ENCODE measurements at regions not wholly inside any gene's neighbourhood (a gene's known extent, or its start where the extent isn't known, plus 50 kb on each side); places are given as distances from the start of the nearest gene placed in this dataset.
"Not testable (repeated sequence)": the region's sequence is repeated elsewhere in the genome, so short reads cannot be mapped to it uniquely, and the experiment has no call there.

DNA sequence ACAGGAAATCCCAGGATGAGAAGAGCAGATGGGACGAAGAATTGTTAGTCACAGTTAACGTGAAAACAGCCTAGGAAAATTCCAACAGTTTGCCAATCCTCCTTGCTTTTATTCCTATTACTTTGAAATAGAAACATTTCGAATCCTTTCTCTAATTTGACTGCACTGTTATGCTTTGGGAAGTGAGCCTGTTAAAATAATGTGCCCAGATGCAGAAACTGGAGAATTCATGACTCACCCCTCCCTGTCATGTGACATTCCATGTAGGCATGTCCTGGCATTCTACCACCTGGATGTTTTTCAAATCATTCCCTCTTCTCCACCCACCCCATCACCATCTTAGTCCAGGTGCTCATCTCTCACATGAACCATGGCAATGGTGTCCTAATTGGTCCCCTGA is 107.3 kb downstream of the MINAR1 start:
- no peak for DNase-seq (ENCODE audit: low read depth)

DNA sequence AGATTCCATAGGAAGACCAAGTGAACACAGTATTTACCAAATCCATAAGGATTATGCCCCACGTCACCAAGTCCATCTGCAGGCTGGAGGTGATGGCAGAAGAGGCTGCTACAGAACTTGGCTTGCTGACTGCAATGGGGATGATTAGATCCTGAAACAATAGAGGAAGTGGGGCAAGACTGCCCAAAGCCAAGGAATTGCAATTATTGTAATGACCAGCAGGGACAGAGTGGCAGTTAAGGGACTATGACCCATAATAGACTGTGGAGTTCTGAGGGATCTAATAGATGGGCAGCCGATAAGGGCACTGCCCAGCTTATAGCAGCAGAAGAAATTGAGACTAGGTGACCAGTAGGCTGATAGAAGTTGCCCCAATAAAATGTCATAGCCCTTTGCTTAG is 108.4 kb downstream of the MINAR1 start:
- DNase-seq (ENCODE audit: low read depth) = no peak

DNA sequence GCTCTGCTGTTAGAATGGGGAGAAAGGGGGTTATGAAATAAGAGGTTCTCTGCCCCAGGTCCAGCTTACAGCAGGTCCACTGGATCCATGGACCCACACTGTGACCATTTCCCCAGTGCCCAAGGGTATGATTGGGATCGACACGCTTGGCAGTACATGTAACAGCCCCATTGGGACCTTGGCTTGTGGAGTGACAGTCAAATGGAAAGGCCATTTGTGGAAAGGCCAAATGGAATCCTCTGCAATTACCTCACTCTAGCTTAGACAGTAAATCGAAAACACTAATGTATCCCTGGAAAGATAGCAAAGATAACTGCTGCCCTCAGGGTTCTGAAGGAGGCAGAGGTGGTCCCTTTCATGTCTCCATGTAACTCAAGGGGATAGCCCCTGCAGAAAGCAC is 109.1 kb downstream of the MINAR1 start:
- DNase-seq (ENCODE audit: low read depth) = no peak

DNA sequence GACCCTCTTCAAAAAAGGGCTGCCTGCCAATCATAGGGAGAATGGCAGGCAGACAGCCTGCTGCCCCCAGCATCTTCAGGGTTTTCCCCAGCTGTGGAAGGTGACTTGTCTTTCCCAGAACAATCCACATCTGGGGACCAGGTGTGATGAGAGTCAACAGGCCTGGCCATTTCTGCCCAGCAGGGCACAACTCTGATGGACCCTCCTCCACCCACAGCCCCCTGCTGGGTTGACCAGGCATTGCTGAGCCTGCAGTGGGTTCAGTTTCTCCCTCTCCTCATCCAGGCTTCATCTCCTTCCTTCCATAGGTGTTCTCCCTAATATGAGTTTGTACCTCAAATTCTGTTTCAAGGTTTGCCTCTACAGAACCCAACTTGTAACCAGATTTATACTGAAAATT is 111.0 kb downstream of the MINAR1 start:
- DNase-seq (ENCODE audit: low read depth) = no peak

DNA sequence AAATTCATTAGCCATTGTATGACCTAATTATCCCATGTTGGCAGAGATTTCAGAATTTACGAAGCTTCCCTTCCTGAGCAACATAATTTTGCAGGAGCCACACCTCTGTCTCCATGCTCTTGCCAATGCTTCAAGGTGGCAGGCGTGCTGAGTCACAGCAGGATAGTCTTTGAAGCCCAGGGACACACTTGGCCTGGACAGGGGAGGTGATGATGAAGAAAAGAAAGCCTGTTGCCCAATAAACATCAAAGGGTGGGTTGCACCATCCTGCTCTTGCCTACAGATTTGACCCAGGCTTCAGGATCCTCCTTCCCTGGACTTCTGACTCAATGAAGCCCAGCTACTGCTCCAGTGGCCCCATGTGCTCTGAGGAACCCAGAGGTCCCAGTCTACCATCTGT is 117.1 kb downstream of the MINAR1 start:
- DNase-seq (ENCODE audit: low read depth) = no peak

DNA sequence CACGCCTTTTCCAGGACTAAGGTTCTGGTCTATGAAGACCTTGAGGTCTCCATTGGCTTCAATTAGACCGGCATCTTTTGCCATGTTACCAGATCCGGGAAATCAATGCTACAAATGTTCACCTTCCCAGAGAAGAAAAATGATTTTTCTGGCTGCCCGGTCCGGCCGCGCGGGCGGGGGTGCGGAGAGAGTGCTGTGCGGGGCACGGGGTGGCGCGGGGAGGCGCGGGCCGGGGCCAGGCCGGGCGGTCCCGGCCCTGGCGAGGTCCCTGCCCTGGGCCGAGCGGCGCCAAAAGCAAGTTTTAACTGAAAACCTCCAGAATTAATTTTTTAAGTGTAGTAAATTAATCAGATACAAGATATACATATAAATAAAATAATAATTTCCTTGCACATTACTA is 128.2 kb downstream of the MINAR1 start:
- no peak for DNase-seq (ENCODE audit: low read depth)

DNA sequence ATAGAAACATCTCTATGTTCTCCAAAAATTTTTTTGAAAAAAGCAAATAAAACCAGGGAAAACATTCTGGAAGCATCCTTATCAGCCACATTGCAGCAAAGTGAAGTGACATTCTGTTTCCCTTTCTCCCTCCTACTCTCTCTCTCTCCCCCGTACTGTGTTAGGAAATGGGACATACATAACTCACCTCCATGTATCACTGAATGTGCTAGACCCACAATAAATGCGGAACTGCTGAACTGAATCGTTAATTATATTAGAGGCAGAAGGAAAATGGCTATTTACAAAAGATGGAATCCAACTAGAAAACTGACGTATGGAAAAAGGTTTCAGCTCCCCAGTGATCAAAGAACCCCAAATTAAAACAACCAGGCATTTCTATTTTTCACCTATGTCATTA is 129.8 kb downstream of the MINAR1 start:
- no peak for DNase-seq (ENCODE audit: low read depth)

DNA sequence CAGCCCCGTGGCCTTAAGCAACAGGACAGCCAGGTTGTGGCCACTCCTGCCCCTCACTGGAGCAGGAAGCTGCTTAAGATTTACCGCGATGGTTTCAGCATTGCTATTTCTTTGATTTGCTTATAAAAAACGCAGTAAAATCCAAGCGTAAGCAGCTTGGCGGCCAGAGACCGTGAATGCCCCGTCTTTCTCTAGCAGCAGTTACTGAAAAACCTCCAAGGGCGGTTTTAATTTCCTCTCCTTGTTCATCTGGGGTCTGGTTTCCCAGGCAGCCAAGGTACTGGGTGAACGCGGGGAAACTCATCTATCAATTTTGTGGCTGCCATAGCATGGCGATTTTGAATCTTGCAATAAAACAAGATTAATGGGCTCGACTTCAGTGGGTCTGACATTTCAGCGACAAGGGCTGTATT is 130.3 kb downstream of the MINAR1 start:
- no peak for DNase-seq (ENCODE audit: low read depth)

DNA sequence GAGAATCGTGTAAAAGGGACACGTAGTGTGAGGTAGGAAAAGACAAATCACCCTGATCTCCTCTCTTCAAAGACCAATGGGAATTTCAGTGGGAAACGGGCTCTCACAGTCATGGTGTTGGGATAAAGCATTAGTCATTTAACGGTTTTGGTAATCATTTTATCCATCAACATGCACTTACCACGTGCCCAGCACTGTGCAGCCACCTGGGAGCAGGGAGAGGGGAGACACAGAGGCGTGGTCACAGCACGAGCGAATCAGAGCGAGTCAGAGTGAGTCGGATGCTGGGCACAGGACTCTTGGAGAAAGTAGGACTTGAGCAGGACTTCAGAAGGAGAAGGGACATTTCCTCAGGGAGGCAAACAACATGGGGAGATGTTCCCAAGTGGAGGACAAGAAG is 130.8 kb downstream of the MINAR1 start:
- DNase-seq (ENCODE audit: low read depth) = no peak

DNA sequence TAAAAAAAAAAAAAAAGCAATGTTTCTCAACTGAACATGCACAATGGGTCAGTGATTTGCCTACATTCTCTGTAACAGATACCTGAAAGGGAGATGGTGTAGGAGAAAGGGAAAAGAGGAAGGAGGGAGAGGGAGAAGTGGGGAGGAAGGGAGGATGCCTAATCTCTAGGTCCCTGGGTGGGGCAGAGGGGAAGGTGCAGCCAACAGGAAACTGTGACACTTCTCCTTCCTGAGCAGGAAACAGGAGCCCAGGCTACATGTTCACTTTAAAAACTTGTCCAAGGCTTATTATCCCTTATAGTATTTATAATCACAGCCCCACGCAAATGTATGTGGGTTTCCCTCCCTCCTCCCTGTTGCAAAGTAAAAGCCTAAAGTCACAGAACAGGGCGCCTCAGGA is 137.9 kb downstream of the MINAR1 start:
- no peak for DNase-seq (ENCODE audit: low read depth)

DNA sequence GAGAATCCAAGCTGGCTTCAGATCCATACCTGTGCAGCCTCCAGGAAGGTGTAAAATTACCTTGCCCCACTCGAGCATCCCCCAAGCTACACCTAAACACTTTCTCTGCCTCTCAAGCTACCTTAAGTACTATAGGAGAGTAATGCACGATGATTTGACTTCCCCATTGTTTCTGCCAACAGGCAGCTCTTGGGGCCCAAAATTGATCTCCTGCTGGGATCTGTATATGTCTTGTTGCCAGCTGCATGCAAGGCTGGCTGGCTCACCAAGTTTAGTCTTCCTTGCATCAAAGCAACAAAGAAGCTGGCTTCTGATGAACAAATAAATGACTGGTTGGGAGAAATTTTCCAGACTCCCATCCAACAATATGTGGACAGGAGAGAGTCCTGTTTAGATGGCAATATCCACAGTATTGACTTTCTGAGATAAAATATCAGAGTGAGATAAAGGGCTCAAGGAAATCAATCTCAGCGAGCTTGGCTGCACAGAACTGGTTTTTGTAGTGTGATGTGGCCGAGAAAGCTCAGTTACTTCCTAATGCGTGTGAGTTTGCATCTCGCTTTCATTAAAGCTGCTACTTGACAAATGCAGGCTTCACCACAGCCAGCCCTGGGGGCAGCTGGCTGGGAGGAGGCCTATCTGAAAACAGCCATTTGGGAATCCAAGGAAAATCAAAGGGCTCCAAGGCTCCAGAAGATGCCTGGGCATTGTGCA is 140.7 kb downstream of the MINAR1 start:
- DNase-seq (ENCODE audit: low read depth) = no peak

DNA sequence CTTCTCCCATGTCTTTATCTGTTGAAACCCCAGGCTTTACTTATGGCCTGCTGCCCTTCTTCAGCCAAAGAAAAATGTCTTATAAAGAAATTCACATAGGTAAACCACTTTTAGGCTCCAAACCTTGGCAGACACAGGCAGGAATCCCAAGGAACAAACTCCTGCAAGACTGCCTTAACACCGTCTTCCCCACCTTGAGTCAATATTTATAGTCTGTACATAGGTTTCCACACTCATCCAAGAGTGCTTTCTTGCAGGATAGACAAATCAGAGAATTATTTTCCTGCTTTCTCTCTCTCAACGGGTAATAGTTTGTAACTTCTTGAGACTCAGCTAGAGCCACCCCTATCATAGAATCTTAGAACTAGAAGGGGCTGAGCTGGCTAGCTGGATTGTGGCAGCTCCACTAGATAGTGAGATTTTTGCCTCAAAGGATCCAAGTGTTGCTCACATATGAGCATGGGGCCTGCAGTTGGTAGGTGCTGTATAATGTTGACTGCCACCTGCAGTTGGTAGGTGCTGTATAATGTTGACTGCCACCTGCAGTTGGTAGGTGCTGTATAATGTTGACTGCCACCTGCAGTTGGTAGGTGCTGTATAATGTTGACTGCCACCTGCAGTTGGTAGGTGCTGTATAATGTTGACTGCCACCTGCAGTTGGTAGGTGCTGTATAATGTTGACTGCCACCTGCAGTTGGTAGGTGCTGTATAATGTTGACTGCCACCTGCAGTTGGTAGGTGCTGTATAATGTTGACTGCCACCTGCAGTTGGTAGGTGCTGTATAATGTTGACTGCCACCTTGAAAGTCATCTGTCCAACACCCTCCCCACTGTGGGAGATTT is 142.5 kb downstream of the MINAR1 start:
- DNase-seq (ENCODE audit: low read depth) = not testable (repeated sequence)

DNA sequence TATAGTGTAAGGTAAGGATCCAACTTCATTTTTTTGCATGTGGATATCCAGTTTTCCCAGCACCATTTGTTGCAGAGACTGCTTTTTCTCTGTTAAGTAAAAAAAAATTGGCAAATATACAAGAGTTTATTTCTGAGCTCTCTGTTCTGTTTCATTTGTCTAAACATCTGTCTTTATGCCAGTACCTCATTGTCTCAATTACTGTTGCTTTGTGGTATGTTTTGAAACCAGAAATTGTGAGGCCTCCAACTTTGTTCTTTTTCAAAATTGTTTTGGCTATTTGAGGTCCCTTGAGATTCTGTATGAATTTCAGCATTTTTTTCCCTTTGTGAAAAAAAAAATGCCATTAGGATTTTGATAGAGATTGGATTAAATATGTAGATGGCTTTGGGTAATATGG is 150.5 kb downstream of the MINAR1 start:
- no peak for DNase-seq (ENCODE audit: low read depth)

DNA sequence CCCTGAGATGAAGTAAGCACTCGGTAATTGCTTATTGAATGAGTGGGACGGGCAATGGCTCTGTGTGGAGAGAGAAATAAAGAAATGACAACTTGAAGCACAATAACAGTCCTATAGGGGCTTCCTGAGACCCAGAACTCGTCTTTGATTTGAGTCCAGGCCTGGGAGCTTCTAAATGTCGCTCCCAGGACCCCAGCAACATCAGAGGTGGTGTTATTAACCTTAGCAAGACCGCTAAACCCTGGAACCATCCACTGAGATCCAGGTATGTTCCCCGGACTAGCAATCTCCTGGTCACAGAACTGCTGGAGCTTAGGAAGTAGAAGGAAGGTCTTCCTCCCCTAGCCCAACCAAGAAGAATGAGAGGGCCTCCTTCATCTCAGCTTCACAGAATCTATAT is 160.0 kb downstream of the MINAR1 start:
- no peak for DNase-seq (ENCODE audit: low read depth)

DNA sequence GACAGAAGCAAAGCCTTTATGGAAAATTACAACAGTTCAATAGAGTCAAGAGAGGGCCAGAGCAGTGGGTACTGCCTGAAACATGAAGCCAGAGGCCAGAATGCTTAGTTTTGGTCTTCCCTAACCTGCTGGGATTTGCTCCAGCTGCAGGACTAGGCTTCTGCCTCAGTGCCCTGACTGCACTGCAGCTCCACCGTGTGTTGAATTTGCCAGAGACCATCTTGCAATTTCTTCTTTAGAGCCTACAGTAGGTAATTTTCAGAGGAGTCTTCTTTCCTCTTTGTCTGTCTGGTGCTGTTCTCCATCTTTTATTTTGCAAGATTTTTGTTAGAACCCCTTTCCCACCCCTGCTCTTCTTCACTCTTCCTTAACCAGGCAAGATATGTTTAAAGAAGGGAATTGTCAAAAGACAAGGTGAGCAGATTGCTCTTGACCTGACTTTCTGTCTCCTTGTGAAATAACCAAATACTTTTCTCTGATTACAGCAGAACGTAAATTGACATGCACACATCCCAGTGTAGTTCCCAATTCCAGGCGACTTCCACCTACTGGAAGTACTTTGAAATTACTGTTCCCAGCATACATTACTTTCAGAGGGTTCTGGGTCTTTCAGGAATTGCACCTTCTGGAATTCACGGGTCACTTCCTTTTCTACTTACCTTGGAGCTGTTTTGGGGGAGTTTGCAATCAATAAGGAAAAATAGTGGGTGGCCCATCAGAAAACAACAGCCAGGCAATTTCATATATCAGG is 161.2 kb downstream of the MINAR1 start:
- peak; percentile 12 for DNase-seq (ENCODE audit: low read depth)

DNA sequence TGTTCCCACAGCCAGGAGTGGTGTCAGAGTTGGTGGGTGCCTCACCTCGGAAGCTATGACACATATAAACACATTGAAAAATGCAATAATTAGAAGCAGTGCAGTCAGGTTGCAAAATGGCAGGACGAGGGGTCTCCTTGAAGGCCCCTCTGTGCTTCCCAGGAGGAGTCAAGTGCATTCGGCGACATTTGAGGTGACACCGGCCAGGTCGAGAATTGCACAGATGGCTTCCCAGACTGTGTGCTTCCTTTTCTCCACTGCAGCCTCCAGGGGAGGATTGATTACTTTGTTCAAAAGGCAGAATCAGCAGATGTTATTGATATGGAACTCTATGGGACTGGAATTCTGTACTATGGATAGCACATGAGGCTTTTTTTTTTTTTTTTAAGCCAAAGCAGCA is 163.2 kb downstream of the MINAR1 start:
- DNase-seq (ENCODE audit: low read depth) = no peak

DNA sequence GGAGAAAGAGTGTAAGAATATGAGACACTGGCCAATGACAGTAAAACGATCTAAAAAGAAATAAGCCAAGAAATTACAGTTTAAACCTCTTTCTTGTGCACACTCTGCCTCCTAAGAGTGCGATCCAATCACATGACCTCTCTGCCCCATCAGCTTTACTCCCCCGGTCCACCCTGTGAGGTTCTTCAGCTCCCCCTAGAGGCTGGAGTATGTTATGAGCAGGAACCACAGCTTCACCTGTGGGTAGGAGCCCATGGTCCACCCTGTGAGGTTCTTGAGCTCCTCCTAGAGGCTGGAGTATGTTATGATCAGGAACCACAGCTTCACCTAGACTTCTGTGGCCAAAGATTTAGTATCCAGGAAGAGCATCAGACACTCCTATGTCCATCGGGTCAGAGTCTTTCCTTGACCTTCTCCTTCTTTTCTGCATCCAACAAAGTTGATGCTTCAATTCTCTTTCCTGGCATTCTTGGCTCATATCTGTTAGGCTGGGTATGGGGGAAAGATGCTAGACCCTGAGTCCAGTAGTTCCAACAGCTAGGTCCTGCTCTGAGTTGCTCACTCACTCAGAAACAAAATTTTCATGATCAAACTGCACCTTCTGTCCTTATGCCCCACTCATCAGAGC is 164.0 kb downstream of the MINAR1 start:
- peak; percentile 77 for DNase-seq (ENCODE audit: low read depth)

DNA sequence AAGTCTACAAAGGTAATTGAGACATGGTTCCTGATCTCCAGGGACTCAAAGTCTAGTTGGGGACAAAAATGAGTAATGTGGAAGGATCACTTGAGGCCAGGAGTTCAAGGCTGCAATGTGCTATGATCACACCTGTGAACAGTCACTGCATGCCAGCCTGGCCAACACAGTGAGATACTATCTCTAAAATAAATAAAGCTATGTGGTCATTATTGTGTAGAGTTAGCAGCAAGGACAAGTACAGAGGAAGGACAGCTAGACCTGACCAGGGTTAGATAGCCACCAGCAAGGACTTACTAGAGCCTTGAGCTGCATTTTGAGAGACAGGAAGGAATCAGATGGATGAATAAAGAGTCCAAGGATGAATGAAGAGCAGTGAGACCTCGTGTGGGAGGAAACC is 166.5 kb downstream of the MINAR1 start:
- DNase-seq (ENCODE audit: low read depth) = no peak

DNA sequence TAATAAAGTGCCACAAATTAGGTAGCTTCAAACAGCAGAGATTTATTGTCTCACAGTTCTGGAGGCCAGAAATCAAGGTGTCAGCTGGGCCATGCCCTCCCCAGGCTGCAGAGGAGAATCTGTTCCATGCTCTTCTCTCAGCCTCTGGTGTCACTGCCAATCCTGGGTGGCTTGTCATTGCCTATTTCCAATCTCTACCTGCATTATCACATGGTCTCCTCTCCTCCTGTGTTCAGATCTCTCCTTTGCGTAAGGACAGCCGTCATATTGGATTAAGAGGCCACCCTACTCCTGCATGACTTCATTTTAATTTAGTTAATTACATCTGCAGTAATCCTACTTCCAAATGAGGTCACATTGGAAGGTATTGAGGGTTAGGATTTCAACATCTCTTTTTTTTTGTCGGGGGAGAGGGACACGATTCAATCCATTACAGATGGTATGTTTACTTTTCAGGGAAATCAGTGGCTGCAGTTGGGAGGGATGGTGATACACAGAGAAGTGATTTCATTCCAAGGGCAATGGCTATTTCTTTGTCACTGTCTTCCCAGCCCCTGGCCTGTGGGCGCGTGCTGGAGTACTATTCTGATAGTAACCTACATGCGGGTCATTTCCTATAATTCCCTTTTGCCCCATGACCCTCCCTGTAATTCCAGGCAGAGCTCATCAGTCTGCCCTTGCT is 169.4 kb downstream of the MINAR1 start:
- DNase-seq (ENCODE audit: low read depth) = no peak

DNA sequence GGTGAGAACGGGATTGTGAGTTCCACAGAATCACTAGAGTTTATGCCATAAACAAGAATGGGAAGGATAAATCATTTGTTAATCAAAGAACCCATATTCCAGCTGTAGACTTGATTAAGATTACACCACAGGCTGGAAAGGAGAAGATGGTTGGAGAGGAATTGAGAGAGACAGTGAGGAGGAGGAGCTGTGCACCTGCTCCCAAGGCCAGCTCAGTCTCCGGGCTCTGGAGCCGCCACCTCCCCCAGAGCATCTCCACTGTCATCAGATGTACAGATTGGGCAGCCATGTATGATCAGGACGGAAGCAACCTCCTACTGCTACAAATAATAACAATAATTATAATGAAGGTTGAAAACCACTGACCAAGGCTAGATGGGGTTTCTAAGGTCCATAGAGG is 170.0 kb downstream of the MINAR1 start:
- DNase-seq (ENCODE audit: low read depth) = no peak

DNA sequence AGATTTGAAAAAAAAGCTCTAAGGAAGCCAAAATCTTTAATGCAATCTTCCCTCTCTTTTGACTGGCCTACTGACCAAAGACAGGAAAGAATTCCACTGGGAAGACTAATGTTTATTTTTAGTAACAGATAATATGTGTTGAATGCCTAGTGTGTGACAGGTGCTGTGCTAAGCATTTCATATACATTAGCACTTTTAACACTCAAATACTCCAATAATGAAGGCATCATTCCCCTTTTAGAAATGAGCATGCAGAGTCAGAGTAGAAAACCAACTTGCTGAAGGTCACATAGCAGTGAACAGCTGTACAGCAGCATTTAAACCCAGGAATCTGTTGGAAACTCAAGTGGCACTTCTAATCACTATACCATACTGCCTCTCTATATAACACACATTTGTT is 170.6 kb downstream of the MINAR1 start:
- DNase-seq (ENCODE audit: low read depth) = no peak

DNA sequence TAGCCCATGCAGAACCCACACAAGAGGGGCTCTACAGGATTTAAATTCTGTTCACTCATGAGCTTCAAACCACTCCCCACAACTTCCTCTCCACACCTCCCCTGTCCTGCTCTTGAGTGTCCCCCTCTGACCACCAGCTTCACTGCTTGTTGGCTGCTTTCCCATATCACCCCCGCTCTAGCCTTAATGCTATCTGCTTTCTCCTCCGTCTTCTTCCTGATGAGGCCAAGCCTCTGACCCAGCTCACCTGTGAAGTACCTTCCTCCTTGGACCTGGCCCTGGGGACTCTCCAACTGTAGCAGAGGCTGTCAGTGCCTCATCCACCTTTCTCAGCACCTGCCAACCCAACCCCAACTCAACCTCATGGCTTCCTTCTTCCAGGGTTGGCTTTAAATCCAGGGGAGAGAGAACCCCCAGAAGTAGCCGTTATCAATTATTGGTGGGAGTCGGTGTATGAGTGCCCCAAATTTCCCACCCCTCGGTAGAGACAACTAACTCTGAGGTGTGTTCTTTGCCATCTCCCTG is 174.8 kb downstream of the MINAR1 start:
- DNase-seq (ENCODE audit: low read depth) = no peak
